Vagina (tissue), 2 donors: ENCODE measurements at regions not wholly inside any gene's neighbourhood (a gene's known extent, or its start where the extent isn't known, plus 50 kb on each side); places are given as distances from the start of the nearest gene placed in this dataset.
"Not testable (repeated sequence)": the region's sequence is repeated elsewhere in the genome, so short reads cannot be mapped to it uniquely, and the experiment has no call there.

Experiments used
- DNase-seq, 2 donors: peaks; one replicate each; pipeline ENCODE4 v3.0.0-alpha.2; 2017; ENCODE audit errors: extremely low spot score in 2 of 2
- H3K27ac ChIP-seq: fragments of 200-600 bp; sonication (generic); one replicate; pipeline ENCODE4 v1.5.1; 2019
- H3K27me3 ChIP-seq: fragments of 200-600 bp; sonication (generic); one replicate; pipeline ENCODE4 v1.5.1; 2019
- H3K36me3 ChIP-seq, 2 donors: fragments of 200-600 bp; sonication (generic); one replicate each; pipeline ENCODE4 v1.5.1; 2017 to 2019
- H3K4me1 ChIP-seq: fragments of 200-600 bp; sonication (generic); one replicate; pipeline ENCODE4 v1.5.1; 2019
- H3K4me3 ChIP-seq, 2 donors: fragments of 200-600 bp; sonication (generic); 1 replicate in 1 of 2; 2 replicates in 1 of 2; pipeline ENCODE4 v1.5.1; 2016 to 2019
- H3K9me3 ChIP-seq: fragments of 200-600 bp; sonication (generic); one replicate; pipeline ENCODE4 v1.5.1; 2019
- POLR2A ChIP-seq, 2 donors: fragments of 450-650 bp; IDR thresholded peaks; one replicate each; pipeline ENCODE4 v1.6.1; 2017; ENCODE audit warnings: antibody characterized with exemption in 2 of 2, mild to moderate bottlenecking in 2 of 2, moderate library complexity in 2 of 2
- POLR2AphosphoS5 ChIP-seq, 2 donors: sonication (generic); formaldehyde crosslinking; IDR thresholded peaks; one replicate each; pipeline ENCODE4 v1.9.0; 2017; ENCODE audit warnings: antibody characterized with exemption in 2 of 2, mild to moderate bottlenecking in 2 of 2, low read depth in 1 of 2; ENCODE audit not compliant: insufficient read depth in 1 of 2
- intact Hi-C: fragments of 100-400 bp; cut with DNase I; formaldehyde crosslinking; loops from one replicate; pipeline ENCODE4 v1.15.1; 2023
- TF ChIP-seq, protein P1 (sequence below), 3 experiments: fragments of 450-650 bp in 2 of 3; fragments of 200-600 bp in 1 of 3; sonication (generic) in 1 of 3; IDR thresholded peaks; one replicate each; pipeline ENCODE4 v1.5.1; 2017 to 2019; ENCODE audit warnings: antibody characterized with exemption in 3 of 3, mild to moderate bottlenecking in 2 of 3, moderate library complexity in 2 of 3

DNA sequence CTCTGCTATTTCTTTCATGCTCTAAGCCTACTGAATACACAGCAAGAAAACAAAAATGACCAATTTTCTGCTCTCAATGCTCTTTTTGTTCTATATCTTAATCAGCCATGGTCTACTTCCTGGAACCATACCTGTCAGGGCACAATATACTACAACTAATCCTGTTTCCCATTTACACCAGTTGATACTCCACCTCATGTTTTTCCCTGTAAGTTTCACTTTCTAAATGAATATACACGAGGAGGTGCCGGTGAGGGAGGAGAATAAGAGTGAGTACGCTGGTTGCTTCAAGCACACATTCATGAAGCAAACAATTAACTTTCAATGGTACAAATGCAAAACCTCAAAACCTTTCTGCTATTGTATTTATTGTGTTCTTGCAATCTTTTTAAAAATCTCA, 443.1 kb upstream of the ID4 start:
- H3K4me3 ChIP-seq: no peak overlapping the region
- no peak overlapping the region for H3K27ac ChIP-seq
- H3K36me3 ChIP-seq: no peaks in the 10 kb centered on the region
- no peaks in the 10 kb centered on the region for H3K9me3 ChIP-seq
- H3K27me3 ChIP-seq: no peaks in the 10 kb centered on the region
- DNase-seq: no peak
- TF ChIP-seq, protein P1, sequence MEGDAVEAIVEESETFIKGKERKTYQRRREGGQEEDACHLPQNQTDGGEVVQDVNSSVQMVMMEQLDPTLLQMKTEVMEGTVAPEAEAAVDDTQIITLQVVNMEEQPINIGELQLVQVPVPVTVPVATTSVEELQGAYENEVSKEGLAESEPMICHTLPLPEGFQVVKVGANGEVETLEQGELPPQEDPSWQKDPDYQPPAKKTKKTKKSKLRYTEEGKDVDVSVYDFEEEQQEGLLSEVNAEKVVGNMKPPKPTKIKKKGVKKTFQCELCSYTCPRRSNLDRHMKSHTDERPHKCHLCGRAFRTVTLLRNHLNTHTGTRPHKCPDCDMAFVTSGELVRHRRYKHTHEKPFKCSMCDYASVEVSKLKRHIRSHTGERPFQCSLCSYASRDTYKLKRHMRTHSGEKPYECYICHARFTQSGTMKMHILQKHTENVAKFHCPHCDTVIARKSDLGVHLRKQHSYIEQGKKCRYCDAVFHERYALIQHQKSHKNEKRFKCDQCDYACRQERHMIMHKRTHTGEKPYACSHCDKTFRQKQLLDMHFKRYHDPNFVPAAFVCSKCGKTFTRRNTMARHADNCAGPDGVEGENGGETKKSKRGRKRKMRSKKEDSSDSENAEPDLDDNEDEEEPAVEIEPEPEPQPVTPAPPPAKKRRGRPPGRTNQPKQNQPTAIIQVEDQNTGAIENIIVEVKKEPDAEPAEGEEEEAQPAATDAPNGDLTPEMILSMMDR (IDR thresholded peaks at IDR 0.05): no peak
- TF ChIP-seq POLR2AphosphoS5 (IDR thresholded peaks at IDR 0.05; ENCODE audit: insufficient read depth in 1 of 2, low read depth in 1 of 2) (no peak), POLR2A (IDR thresholded peaks at IDR 0.05) (no peak)
- no peaks in the 10 kb centered on the region for H3K4me1 ChIP-seq
- intact Hi-C loops: no loop called here

DNA sequence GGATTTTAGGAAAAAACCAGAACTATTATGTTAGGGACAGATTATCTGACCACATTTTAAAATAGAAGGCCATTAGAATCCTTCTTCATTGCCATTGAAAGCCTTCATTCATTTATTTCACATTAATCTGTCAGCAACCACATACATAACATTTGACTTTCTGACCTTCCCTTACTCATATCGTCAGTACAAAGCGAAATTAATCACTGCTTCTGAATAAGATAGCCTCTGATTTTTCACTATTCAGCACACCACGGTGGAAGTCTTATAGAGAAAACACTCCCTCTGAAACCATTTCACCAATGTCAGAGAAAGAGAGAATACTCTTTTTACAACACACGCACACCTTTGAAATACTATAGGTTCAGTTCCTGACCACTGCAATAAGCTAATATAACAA, 442.5 kb upstream of the ID4 start:
- Histone ChIP-seq H3K36me3 (no peaks in the 10 kb centered on the region), H3K4me3 (no peak overlapping the region), H3K27ac (no peak overlapping the region), H3K27me3 (no peaks in the 10 kb centered on the region), H3K4me1 (no peaks in the 10 kb centered on the region), H3K9me3 (no peaks in the 10 kb centered on the region)
- intact Hi-C loops: no loop called here
- DNase-seq: no peak
- TF ChIP-seq POLR2A (IDR thresholded peaks at IDR 0.05) (no peak), POLR2AphosphoS5 (IDR thresholded peaks at IDR 0.05; ENCODE audit: insufficient read depth in 1 of 2, low read depth in 1 of 2) (no peak)
- TF ChIP-seq, protein P1 (IDR thresholded peaks at IDR 0.05): no peak

DNA sequence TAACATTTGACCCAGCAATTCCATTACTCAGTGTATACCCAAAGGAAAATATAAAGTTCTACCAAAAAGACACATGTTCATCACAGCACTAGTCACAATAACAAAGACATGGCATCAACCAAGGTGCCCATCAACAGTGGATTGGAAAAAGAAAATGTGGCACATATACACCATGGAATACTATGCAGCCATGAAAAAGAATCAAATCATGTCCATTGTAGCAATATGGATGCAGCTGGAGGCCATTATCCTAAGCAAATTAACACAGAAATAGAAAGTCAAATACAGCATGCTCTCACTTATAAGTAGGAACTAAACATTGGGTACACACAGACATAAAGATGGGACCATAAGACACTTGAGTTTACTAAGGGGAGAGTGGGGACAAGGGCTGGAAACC, 441.9 kb upstream of the ID4 start:
- intact Hi-C loops: no loop called here
- no peak for DNase-seq
- H3K4me3 ChIP-seq: no peak overlapping the region
- no peaks in the 10 kb centered on the region for H3K27me3 ChIP-seq
- no peak overlapping the region for H3K27ac ChIP-seq
- no peak for TF ChIP-seq POLR2A (IDR thresholded peaks at IDR 0.05)
- TF ChIP-seq POLR2AphosphoS5 (IDR thresholded peaks at IDR 0.05; ENCODE audit: insufficient read depth in 1 of 2, low read depth in 1 of 2): no peak
- TF ChIP-seq, protein P1 (IDR thresholded peaks at IDR 0.05): no peak
- no peaks in the 10 kb centered on the region for H3K4me1 ChIP-seq
- no peaks in the 10 kb centered on the region for H3K9me3 ChIP-seq
- no peaks in the 10 kb centered on the region for H3K36me3 ChIP-seq

DNA sequence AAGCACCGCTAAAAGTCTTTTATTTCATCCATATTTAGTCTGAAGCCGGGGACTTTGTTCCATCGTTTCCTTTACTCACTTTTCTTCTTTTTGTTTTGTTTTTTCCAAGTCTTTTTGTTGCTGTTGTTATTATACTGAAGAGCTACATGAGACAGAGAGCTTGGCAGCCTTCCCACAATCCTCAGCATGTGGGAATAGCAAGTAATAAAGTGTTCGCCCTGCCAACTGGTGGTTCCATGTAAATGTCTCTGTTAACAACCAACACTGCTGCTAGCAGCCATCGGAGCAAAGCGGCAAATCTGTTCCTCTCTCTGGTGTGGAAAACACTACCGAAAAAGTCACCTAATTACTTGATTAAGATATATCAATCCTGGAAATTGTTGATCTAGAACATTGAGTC, 437.8 kb upstream of the ID4 start:
- H3K9me3 ChIP-seq: peaks cover 3% of the 10 kb centered on the region
- intact Hi-C loops: no loop called here
- no peaks in the 10 kb centered on the region for H3K27me3 ChIP-seq
- no peaks in the 10 kb centered on the region for H3K4me1 ChIP-seq
- H3K36me3 ChIP-seq: no peaks in the 10 kb centered on the region
- TF ChIP-seq POLR2AphosphoS5 (IDR thresholded peaks at IDR 0.05; ENCODE audit: insufficient read depth in 1 of 2, low read depth in 1 of 2): no peak
- TF ChIP-seq, protein P1 (IDR thresholded peaks at IDR 0.05): no peak
- TF ChIP-seq POLR2A (IDR thresholded peaks at IDR 0.05): no peak
- no peak overlapping the region for H3K27ac ChIP-seq
- no peak overlapping the region for H3K4me3 ChIP-seq
- DNase-seq: no peak

DNA sequence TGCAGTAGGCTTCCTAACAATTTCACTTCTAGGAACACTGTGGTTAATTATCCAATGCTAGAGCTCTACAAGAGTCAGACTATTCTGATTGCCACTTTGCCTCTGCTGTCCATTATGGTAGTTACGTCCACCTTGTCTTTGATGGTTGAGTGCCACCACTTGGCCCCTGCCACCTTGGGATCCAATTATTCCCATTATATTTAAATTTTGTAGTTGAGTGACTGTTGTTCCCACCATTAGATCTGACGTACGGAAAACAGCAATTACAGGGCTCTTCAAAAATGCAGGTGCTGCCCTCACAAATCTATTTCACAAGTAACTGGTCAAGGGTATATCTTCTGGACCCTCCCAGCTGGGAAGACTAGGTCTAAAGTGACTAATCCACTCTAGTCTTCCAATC, 432.3 kb upstream of the ID4 start:
- intact Hi-C loops: not testable (repeated sequence)

DNA sequence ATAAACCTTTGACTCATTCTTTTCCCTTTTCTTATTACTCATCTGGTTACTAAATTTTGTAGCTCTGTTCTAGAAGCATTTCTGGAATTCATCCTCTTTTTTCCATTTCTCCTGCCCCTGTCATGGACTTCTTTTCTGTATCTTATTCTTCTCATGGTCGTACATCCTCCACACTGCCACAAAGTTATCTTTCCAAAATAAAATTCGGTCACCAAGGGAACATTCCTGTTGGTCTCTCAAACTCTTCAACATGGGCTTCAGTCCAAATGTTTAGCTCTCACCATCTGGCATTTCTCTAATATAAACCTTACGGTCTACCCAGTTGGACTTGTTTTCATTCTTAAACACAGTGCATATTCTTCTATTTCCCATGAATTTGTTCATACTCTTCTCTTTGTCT, 428.8 kb upstream of the ID4 start:
- H3K27me3 ChIP-seq: no peaks in the 10 kb centered on the region
- no peaks in the 10 kb centered on the region for H3K36me3 ChIP-seq
- DNase-seq: no peak
- no peak overlapping the region for H3K27ac ChIP-seq
- peaks cover 5% of the 10 kb centered on the region for H3K4me1 ChIP-seq
- no peak overlapping the region for H3K4me3 ChIP-seq
- H3K9me3 ChIP-seq: peaks cover 9% of the 10 kb centered on the region
- intact Hi-C loops: no loop called here
- TF ChIP-seq POLR2AphosphoS5 (IDR thresholded peaks at IDR 0.05; ENCODE audit: insufficient read depth in 1 of 2, low read depth in 1 of 2) (no peak), POLR2A (IDR thresholded peaks at IDR 0.05) (no peak)
- TF ChIP-seq, protein P1 (IDR thresholded peaks at IDR 0.05): no peak

More for the DNA sequence above, 432.3 kb upstream of the ID4 start:
- not testable (repeated sequence) for H3K27me3 ChIP-seq, H3K4me1 ChIP-seq, H3K36me3 ChIP-seq, DNase-seq, H3K4me3 ChIP-seq, H3K27ac ChIP-seq, H3K9me3 ChIP-seq
